ENCODE measurements at regions not wholly inside any gene's neighbourhood (a gene's known extent, or its start where the extent isn't known, plus 50 kb on each side); places are given as distances from the start of the nearest gene placed in this dataset.
"Not testable (repeated sequence)": the region's sequence is repeated elsewhere in the genome, so short reads cannot be mapped to it uniquely, and the experiment has no call there.

GRCh38 chr5:82969221-82969976 lies 107.8 kb downstream of the TMEM167A start:
- TF ChIP-seq CTCF (IDR thresholded peaks at IDR 0.05 in 8 of 11, conservative IDR thresholded peaks at IDR 0.05 in 3 of 11); POLR2A (IDR thresholded peaks at IDR 0.05): not testable (repeated sequence)
